HCT116 (cell line): ENCODE measurements at regions not wholly inside any gene's neighbourhood (a gene's known extent, or its start where the extent isn't known, plus 50 kb on each side); places are given as distances from the start of the nearest gene placed in this dataset.

Experiments
- ATAC-seq: fragments of 200-7000 bp; cut with Tn5 transposase; 2 replicates; pipeline ENCODE4 v1.9.1; 2020; ENCODE audit warnings: mild to moderate bottlenecking, moderate library complexity
- BruUV-seq: library from RNA; stranded (reverse); fragments of 400-500 nt; replicated peaks from 2 replicates; lab custom pipeline; 2021; lab: Mats Ljungman, UMichigan
- CTCF ChIA-PET: fragments of 300-600 bp; sonication (Branson Sonifier 250); formaldehyde crosslinking; loops from one replicate; lab custom pipeline; 2021; ENCODE audit warnings: antibody characterized with exemption; lab: Charles Lee
- POLR2A ChIA-PET: fragments of 300-600, 350-600 bp; sonication (Branson Sonifier 250); formaldehyde crosslinking; loops from one replicate; lab custom pipeline; 2021; ENCODE audit warnings: antibody characterized with exemption; lab: Charles Lee
- RAD21 ChIA-PET, 2 experiments: fragments of 300-600 bp; sonication (Branson Sonifier 250); formaldehyde crosslinking; loops; one replicate each; lab custom pipeline; 2023; ENCODE audit warnings: low total read pairs in 2 of 2; ENCODE audit not compliant: uncharacterized antibody in 2 of 2, unreplicated experiment in 2 of 2, low non-redundant PET in 1 of 2; lab: Charles Lee
- DNase-seq: peaks from one replicate; pipeline ENCODE4 v3.0.0-alpha.2; 2010; ENCODE audit warnings: low read depth, low spot score
- H2AFZ ChIP-seq: fragments of 200-600 bp; shearing (Covaris generic), sonication (generic); 2 replicates; pipeline ENCODE4 v1.6.1; 2017; ENCODE audit warnings: low read depth, mixed run types, mixed read lengths, antibody characterized with exemption, low read length; ENCODE audit not compliant: poor library complexity, severe bottlenecking
- H3K27ac ChIP-seq: 2 replicates; pipeline ENCODE4 v1.5.1; 2012; ENCODE audit warnings: low read depth, low read length
- H3K27me3 ChIP-seq: fragments of 200-600 bp; sonication (generic); 2 replicates; pipeline ENCODE4 v1.6.1; 2016; ENCODE audit warnings: mixed run types, low read length, mixed read lengths; ENCODE audit not compliant: insufficient read depth
- H3K36me3 ChIP-seq, 2 experiments: fragments of 200-500 bp in 1 of 2; fragments of 200-600 bp in 1 of 2; sonication (Bioruptor generic) in 1 of 2; sonication (generic) in 1 of 2; 2 replicates each; pipeline versions ENCODE4 v1.5.1 to v1.6.1; 2014 to 2016; ENCODE audit warnings: low read length in 2 of 2, inconsistent platforms in 1 of 2, mixed read lengths in 1 of 2, mixed run types in 1 of 2; ENCODE audit not compliant: insufficient read depth in 2 of 2, control insufficient read depth in 1 of 2
- H3K4me1 ChIP-seq, 2 experiments: fragments of 200-600 bp in 1 of 2; sonication (generic) in 1 of 2; 2 replicates each; pipeline versions ENCODE4 v1.5.1 to v1.6.1; 2012 to 2017; ENCODE audit warnings: low read length in 2 of 2, inconsistent platforms in 1 of 2, mild to moderate bottlenecking in 1 of 2, mixed read lengths in 1 of 2, mixed run types in 1 of 2, moderate library complexity in 1 of 2; ENCODE audit not compliant: insufficient read depth in 2 of 2, control insufficient read depth in 1 of 2
- H3K4me2 ChIP-seq: fragments of 200-600 bp; sonication (generic); 2 replicates; pipeline ENCODE4 v1.6.1; 2017; ENCODE audit warnings: mixed run types, low read length, mixed read lengths
- H3K4me3 ChIP-seq, 2 experiments: fragments of 200-600 bp in 1 of 2; sonication (generic) in 1 of 2; replicated peaks in 1 of 2; 2 replicates each; pipeline ENCODE4 v1.5.1; 2011 to 2016; ENCODE audit warnings: low read length in 2 of 2, control low read depth in 1 of 2, low read depth in 1 of 2, mild to moderate bottlenecking in 1 of 2, mixed read lengths in 1 of 2, mixed run types in 1 of 2
- H3K79me2 ChIP-seq: fragments of 200-600 bp; sonication (generic); 2 replicates; pipeline ENCODE4 v1.6.1; 2017; ENCODE audit warnings: mild to moderate bottlenecking, mixed run types, low read length, moderate library complexity, mixed read lengths; ENCODE audit not compliant: insufficient read depth
- H3K9ac ChIP-seq: fragments of 200-600 bp; sonication (generic); 2 replicates; pipeline ENCODE4 v1.6.1; 2016; ENCODE audit warnings: low read length, mixed read lengths
- H3K9me2 ChIP-seq: fragments of 200-600 bp; sonication (generic), shearing (Covaris generic); 2 replicates; pipeline ENCODE4 v1.6.1; 2017; ENCODE audit warnings: mixed run types, mild to moderate bottlenecking, moderate library complexity; ENCODE audit not compliant: insufficient read depth
- H3K9me3 ChIP-seq, 2 experiments: fragments of 200-500 bp in 1 of 2; fragments of 200-600 bp in 1 of 2; sonication (Bioruptor generic) in 1 of 2; sonication (generic) in 1 of 2; 2 replicates each; pipeline ENCODE4 v1.6.1; 2014 to 2017; ENCODE audit warnings: low read length in 2 of 2, mixed read lengths in 2 of 2, inconsistent platforms in 1 of 2, low read depth in 1 of 2, mild to moderate bottlenecking in 1 of 2, mixed run types in 1 of 2, moderate library complexity in 1 of 2; ENCODE audit not compliant: control insufficient read depth in 1 of 2, insufficient read depth in 1 of 2
- H4K20me1 ChIP-seq: fragments of 200-600 bp; sonication (generic), shearing (Covaris generic); 2 replicates; pipeline ENCODE4 v1.6.1; 2017; ENCODE audit warnings: mixed run types, mild to moderate bottlenecking, moderate library complexity; ENCODE audit not compliant: insufficient read depth
- FOSL1 ChIP-seq: IDR thresholded peaks from 2 replicates; pipeline ENCODE4 v1.6.1; 2012; ENCODE audit warnings: low read depth
- POLR2A ChIP-seq: IDR thresholded peaks from 2 replicates; pipeline ENCODE4 v1.7.0; 2011; ENCODE audit warnings: borderline replicate concordance; ENCODE audit not compliant: insufficient read depth, insufficient read length; ENCODE audit errors: extremely low read depth
- POLR2AphosphoS5 ChIP-seq: IDR thresholded peaks from 2 replicates; pipeline ENCODE4 v1.6.1; 2011; ENCODE audit warnings: mild to moderate bottlenecking, low read depth, low read length, moderate library complexity
- ZFX ChIP-seq: fragments of 450-650 bp; IDR thresholded peaks from 2 replicates; pipeline ENCODE4 v1.6.1; 2017
- ZNF274 ChIP-seq: fragments of 200-500 bp; sonication (Bioruptor generic); IDR thresholded peaks from 2 replicates; pipeline ENCODE4 v1.6.1; 2014; ENCODE audit warnings: mild to moderate bottlenecking, low read depth, low read length, inconsistent platforms
- intact Hi-C: fragments of 100-400 bp; cut with micrococcal nuclease; formaldehyde crosslinking; loops from 2 replicates; pipeline ENCODE4 v1.10.0; 2022
- TF ChIP-seq, protein P1 (sequence below): IDR thresholded peaks from 2 replicates; pipeline ENCODE4 v1.6.1; 2012

DNA sequence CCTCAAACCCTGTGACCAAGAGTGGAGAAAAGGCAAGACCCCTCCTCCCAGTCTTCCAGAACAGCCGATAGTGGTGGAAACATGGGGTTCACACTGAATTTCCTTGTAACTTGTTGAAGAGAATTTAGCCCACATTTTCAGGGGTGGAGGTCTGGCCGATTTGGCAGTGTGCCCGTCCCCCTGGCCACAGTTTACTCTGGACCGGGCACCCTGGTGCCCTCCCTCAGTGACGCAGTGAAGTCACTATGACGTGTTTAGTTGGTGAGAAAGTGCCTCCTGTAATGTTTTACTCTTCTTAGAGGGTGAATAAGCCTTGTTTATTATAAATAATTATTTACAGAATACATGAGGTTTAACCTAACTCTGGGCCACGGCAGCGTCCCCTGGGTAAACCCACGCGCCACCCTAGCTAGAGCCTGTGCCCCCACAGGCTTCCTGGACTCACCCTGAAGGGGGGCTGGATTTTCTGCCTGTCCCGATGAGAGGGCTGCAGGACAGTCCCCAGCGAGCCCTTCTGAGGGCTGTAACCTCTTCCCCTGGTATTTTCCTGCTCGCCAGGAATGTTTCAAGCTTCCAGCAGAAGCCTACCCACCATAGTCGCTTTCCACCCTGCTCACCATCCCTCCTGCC lies 316.9 kb downstream of the SEC14L1 start:
- no TSS peak for BruUV-seq
- intact Hi-C loops = no loop called here
- ChIA-PET CTCF (no interaction called here), POLR2A (no interaction called here), RAD21 (no interaction called here)
- no peak overlapping the region for H3K4me3 ChIP-seq
- peaks cover 0 to 10% of the 10 kb centered on the region in 2 experiments; a peak in 1 of 4 replicates for H3K4me1 ChIP-seq
- DNase-seq (no peak), ATAC-seq (no peak)
- H3K9me3 ChIP-seq = no peaks in the 10 kb centered on the region
- no peaks in the 10 kb centered on the region for H3K27me3 ChIP-seq
- H3K79me2 ChIP-seq = peaks cover 65% of the 10 kb centered on the region; the same call in 1 of the 2 replicates
- no peak overlapping the region for H2AFZ ChIP-seq
- H3K27ac ChIP-seq = no peak overlapping the region
- H3K9ac ChIP-seq = no peak overlapping the region
- no peak overlapping the region for H3K4me2 ChIP-seq
- TF ChIP-seq, protein P1, sequence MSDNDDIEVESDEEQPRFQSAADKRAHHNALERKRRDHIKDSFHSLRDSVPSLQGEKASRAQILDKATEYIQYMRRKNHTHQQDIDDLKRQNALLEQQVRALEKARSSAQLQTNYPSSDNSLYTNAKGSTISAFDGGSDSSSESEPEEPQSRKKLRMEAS = no peak
- H4K20me1 ChIP-seq = no peaks in the 10 kb centered on the region
- no peaks in the 10 kb centered on the region for H3K9me2 ChIP-seq
- H3K36me3 ChIP-seq = no peaks in the 10 kb centered on the region

DNA sequence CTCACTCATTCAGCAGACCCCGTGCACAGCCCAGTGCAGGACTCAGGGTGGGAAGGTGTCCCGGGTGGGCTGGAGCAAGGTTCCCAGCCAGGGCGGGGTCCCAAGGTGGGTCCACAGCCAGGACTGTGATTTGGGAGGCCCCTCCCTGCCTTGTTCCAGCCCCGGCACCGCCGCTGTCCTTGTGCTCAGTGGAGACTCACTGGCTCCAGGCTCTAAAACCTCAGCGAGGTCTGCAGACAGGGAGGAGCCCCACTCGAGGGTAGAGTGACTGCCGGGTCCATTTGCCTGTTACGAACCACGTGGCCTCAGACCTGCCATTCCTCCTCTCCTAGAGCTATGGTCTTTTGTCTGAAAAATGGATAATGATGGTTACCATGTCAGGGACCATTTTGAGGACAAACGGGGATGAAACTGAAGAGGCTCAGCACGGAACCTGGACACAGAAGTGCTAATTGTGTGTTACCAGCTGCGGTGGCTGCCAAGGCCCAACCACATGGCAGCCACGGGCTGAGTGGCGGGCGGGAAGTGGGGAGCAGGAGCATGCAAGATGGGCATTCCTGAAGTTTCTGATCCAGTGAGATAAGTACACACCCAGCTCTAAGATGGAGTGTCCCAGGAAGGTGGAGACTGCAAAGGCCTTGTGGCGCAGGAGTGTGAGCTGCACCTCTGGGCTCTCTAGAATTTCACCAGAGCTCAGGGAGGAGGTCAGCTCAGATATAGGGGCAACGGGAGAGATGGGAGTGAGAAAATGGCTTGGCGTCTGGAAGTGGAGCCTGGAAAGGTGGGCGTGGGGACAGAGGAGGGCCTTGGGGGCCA lies 317.6 kb downstream of the SEC14L1 start:
- DNase-seq (no peak), ATAC-seq (no peak)
- peaks cover 64% of the 10 kb centered on the region; the same call in 1 of the 2 replicates for H3K79me2 ChIP-seq
- H3K9me2 ChIP-seq = no peaks in the 10 kb centered on the region
- TF ChIP-seq ZNF274 (no peak), FOSL1 (no peak), POLR2AphosphoS5 (no peak), POLR2A (no peak), ZFX (no peak)
- TF ChIP-seq, protein P1 = no peak
- H3K27me3 ChIP-seq = no peaks in the 10 kb centered on the region
- RAD21 ChIA-PET = no interaction called here
- no peak overlapping the region for H2AFZ ChIP-seq
- no peak overlapping the region for H3K27ac ChIP-seq
- CTCF ChIA-PET = no interaction called here
- POLR2A ChIA-PET = no interaction called here
- H3K4me1 ChIP-seq = peaks cover 0 to 10% of the 10 kb centered on the region in 2 experiments; a peak in 1 of 4 replicates
- no peaks in the 10 kb centered on the region for H4K20me1 ChIP-seq
- no TSS peak for BruUV-seq
- no peaks in the 10 kb centered on the region for H3K9me3 ChIP-seq
- H3K4me2 ChIP-seq = no peak overlapping the region
- intact Hi-C loops = no loop called here
- H3K4me3 ChIP-seq = no peak overlapping the region
- H3K36me3 ChIP-seq = no peaks in the 10 kb centered on the region
- H3K9ac ChIP-seq = no peak overlapping the region
